ENCODE measurements at regions not wholly inside any gene's neighbourhood (a gene's known extent, or its start where the extent isn't known, plus 50 kb on each side); places are given as distances from the start of the nearest gene placed in this dataset.

DNA sequence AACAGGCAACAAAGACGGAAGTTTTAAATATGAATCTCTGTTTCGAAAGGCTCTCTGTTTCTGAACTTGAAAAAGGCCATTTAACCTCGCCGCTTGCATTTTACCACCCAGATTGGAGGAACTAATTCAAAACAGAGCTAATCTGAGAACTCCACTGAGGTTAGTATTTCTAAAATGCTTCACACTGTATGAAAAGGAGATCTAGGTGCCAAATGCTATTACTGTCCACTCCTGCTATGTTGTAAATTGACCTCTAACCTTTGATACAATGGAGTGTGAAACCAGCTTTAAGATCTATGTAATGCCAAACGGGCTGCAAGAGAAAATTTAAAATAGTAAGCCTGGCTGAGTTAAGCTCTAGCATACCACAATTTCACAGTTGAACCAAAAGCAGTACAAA lies 364.5 kb downstream of the IRS1 start:
- TF ChIP-seq POLR2AphosphoS5 (IDR thresholded peaks at IDR 0.05; ENCODE audit: low read depth, low read length): no peak
- TF ChIP-seq, protein P1, sequence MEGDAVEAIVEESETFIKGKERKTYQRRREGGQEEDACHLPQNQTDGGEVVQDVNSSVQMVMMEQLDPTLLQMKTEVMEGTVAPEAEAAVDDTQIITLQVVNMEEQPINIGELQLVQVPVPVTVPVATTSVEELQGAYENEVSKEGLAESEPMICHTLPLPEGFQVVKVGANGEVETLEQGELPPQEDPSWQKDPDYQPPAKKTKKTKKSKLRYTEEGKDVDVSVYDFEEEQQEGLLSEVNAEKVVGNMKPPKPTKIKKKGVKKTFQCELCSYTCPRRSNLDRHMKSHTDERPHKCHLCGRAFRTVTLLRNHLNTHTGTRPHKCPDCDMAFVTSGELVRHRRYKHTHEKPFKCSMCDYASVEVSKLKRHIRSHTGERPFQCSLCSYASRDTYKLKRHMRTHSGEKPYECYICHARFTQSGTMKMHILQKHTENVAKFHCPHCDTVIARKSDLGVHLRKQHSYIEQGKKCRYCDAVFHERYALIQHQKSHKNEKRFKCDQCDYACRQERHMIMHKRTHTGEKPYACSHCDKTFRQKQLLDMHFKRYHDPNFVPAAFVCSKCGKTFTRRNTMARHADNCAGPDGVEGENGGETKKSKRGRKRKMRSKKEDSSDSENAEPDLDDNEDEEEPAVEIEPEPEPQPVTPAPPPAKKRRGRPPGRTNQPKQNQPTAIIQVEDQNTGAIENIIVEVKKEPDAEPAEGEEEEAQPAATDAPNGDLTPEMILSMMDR (IDR thresholded peaks at IDR 0.05): no peak
- TF ChIP-seq, protein P2, sequence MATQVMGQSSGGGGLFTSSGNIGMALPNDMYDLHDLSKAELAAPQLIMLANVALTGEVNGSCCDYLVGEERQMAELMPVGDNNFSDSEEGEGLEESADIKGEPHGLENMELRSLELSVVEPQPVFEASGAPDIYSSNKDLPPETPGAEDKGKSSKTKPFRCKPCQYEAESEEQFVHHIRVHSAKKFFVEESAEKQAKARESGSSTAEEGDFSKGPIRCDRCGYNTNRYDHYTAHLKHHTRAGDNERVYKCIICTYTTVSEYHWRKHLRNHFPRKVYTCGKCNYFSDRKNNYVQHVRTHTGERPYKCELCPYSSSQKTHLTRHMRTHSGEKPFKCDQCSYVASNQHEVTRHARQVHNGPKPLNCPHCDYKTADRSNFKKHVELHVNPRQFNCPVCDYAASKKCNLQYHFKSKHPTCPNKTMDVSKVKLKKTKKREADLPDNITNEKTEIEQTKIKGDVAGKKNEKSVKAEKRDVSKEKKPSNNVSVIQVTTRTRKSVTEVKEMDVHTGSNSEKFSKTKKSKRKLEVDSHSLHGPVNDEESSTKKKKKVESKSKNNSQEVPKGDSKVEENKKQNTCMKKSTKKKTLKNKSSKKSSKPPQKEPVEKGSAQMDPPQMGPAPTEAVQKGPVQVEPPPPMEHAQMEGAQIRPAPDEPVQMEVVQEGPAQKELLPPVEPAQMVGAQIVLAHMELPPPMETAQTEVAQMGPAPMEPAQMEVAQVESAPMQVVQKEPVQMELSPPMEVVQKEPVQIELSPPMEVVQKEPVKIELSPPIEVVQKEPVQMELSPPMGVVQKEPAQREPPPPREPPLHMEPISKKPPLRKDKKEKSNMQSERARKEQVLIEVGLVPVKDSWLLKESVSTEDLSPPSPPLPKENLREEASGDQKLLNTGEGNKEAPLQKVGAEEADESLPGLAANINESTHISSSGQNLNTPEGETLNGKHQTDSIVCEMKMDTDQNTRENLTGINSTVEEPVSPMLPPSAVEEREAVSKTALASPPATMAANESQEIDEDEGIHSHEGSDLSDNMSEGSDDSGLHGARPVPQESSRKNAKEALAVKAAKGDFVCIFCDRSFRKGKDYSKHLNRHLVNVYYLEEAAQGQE (IDR thresholded peaks at IDR 0.05; ENCODE audit: insufficient read depth in 1 of 2, low read depth in 2 of 2, low read length in 1 of 2): no peak

All from Panc1 (cell line).